HG03520 (cell line): ENCODE measurements at regions not wholly inside any gene's neighbourhood (a gene's known extent, or its start where the extent isn't known, plus 50 kb on each side); places are given as distances from the start of the nearest gene placed in this dataset.

Source experiments
- ATAC-seq: cut with Tn5 transposase; IDR thresholded peaks from one replicate; pipeline ENCODE4 v1.9.1; 2021; ENCODE audit warnings: mild to moderate bottlenecking, moderate library complexity; ENCODE audit not compliant: unreplicated experiment

- ATAC-seq, result no peak
These were observed 82.0 kb upstream of the PAK5 start for GRCh38 chr20:9920866-9921265.

DNA sequence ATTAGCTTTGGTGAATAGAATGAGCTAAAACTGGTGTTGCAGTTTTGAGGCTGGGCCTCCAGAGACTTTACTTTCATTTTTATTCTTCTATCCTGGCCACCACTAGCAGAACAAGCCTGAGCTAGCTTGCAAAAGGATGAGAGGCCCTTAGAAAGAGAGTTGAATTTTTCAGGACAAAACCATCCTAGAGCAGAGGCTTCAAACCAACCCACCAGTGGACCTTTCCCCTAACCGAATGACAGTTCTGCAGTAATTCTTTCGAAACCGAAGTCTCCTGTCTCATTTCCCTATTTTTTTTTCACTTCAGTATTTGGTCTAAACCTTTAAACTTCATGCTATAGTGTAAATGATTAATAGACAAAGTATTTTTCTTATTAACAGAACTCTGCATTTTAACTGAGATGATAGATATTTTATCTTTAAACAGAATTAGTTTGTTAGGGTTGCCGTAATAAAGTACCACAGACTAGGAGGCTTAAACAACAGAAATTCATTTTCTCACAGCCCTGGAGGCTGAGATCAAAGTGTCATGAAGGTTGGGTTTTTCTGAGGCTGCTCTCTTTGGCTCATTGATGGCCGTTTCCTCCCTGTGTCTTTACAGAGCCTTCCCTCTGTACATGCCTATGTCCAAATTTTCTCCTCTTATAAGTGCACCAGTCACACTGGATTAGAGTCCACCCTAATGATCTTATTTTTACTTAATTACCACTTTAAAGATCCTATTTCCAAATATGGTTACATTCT lies 80.6 kb upstream of the PAK5 start:
- ATAC-seq, result peak; percentile 86

DNA sequence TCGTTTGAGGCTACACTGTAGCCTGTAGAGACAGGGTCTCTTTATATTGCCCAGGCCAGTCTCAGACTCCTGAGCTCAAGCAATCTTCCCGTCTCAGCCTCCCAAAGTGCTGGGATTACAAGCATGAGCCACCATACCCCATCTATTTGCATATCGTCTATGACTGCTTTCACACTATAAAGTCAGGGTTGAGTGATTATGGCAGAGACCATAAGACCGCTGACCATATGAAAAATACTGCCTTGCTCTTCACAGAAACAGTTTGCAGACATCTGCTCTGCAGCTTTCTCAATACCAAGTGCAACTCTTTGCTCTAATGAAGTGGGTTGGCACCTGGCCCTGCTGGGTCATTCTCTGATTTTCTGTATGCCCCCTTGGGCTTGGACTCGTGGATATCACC lies 79.5 kb upstream of the PAK5 start:
- ATAC-seq, result no peak

DNA sequence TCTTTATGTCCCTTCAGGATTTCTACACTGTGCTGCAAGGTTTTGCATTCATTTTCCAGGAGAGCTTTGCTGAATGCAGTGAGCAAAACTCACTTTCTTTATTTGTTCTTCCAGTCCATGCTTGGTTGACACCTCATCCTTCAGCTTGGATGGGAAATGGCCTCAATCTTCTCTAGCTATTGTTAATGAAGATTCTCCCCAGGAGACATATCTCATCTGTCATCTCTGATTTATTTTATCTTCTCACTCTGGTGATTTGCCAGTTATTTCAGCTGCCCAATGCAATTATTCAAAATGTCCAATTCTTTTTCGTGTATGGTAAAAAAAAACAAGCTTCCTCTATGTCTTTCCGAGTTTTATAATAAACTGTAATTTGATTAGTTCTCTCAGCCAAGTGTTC lies 77.9 kb upstream of the PAK5 start:
- ATAC-seq, result no peak

GRCh38 chr20:9912858-9913434 lies 74.1 kb upstream of the PAK5 start:
- ATAC-seq, result peak; percentile 67

DNA sequence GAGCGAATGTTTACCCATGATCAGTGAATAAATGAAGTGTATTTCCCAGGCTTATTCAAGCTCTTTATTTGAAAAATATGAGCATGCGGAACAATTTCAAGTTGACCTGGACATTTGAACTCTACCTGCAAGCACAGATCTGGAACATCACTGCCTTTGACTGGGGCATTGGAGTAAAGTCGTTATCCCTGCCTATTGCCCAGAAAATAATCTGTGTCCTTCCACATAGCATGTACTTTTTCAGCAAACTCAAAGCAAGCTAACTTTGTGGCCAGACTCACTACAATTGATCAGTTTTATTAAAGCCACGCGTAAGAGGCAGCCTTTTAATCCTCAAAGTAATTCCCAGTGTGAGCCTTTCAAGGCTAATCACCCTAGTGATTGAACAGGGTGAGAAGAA lies 73.4 kb upstream of the PAK5 start:
- ATAC-seq, result no peak

DNA sequence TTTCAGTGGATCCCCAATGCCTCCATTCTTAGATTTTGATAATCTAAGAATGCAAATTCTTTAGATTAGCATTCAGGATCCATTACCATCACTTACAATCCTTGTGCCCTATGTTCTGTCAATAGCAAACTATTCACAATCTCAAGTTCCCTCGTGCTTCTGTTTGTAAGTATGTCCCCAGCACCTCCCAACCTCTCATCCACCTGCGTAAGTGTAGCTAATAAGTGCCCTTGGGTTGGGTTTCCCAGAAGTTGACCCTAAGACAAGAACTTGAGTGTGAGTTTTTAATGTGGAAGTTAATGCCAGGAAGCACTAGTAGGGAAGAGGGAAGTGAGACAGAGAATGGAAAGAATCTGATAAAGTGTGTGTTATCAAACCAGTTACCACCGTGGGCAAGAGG lies 72.6 kb upstream of the PAK5 start:
- ATAC-seq, result no peak

DNA sequence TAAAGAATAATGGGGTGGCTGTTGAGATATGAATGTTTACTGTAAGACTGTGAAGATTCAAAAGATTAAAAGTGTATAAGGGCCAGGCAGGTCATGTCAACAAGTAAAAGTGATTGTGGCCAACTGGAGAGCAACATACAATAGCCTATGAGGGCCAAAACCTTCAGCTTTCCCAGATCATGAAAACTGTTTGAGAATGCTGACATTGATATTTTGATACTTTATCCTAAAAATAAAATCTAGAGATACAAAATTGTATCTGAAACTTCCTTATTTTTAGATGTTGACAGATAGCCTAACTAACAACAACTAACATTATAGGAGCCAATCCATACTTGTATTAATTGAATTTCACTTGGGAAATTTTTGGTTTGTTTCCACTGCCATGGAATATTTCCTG lies 70.3 kb upstream of the PAK5 start:
- no peak for ATAC-seq

DNA sequence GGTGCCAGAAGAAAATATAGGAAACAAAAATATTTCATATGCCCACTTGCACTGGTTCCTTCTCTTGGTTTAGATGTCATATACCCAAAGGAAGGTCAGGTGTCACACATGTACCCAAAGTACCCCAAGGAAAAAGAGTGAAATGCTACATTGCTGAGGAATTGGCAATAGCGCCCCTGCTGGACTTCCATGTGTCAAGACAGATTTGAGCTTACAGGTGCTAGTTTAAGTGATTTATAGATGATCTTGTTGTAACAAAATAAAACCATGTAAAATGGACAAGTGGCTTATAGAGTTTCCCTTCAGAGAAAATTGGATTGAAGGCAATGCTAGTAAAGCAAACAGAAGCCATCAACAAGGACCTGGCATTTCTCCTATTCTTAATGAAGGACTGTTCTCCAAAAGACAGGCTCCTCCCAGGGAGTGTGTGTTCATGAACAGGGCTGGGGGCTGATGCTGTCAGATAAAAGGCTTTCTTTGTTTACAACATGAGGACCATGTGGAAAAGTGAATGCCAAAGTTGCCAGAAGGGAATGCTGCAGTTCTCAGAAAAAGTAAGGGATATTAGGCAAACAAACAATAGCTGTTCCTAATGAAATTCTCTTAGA lies 64.3 kb upstream of the PAK5 start:
- ATAC-seq, result no peak

GRCh38 chr20:9889270-9889981 lies 50.5 kb upstream of the PAK5 start:
- ATAC-seq, result peak; percentile 55
